ENCODE measurements at regions not wholly inside any gene's neighbourhood (a gene's known extent, or its start where the extent isn't known, plus 50 kb on each side); places are given as distances from the start of the nearest gene placed in this dataset.

DNA sequence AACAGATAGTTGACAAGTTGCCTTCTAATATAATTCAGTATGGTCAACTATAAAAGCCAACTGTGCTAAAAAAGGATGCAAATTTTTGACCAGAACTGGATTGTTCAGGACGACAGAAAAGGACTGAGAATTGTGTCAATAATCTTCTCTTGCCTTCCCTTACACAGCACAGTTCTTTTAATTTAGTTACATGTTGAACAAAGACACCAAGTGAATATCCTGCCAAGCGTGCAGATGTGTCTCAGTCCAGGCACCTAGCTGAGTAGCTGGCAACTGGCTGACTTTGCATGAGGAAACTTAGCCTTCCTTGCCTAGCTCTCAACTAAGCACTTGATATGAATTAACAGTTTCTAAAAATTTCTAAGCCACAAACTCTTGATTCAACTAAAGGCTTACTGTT lies 801.4 kb downstream of the BCL11A start:
- ChIA-PET CTCF (no interaction called here), POLR2A (no interaction called here)
- no peak for DNase-seq (ENCODE audit: low read depth in 1 of 2, low spot score in 1 of 2)

More for the DNA sequence above, 801.4 kb downstream of the BCL11A start:
- H3K4me3 ChIP-seq, result no peak overlapping the region
- FAIRE-seq (no peak), ATAC-seq (no peak)
- no peak overlapping the region for H3K27ac ChIP-seq
- no peaks in the 10 kb centered on the region for H3K9me3 ChIP-seq
- TF ChIP-seq CBX2 (IDR thresholded peaks at IDR 0.05; ENCODE audit: borderline replicate concordance, low read depth), result no peak
- TF ChIP-seq, protein P1, sequence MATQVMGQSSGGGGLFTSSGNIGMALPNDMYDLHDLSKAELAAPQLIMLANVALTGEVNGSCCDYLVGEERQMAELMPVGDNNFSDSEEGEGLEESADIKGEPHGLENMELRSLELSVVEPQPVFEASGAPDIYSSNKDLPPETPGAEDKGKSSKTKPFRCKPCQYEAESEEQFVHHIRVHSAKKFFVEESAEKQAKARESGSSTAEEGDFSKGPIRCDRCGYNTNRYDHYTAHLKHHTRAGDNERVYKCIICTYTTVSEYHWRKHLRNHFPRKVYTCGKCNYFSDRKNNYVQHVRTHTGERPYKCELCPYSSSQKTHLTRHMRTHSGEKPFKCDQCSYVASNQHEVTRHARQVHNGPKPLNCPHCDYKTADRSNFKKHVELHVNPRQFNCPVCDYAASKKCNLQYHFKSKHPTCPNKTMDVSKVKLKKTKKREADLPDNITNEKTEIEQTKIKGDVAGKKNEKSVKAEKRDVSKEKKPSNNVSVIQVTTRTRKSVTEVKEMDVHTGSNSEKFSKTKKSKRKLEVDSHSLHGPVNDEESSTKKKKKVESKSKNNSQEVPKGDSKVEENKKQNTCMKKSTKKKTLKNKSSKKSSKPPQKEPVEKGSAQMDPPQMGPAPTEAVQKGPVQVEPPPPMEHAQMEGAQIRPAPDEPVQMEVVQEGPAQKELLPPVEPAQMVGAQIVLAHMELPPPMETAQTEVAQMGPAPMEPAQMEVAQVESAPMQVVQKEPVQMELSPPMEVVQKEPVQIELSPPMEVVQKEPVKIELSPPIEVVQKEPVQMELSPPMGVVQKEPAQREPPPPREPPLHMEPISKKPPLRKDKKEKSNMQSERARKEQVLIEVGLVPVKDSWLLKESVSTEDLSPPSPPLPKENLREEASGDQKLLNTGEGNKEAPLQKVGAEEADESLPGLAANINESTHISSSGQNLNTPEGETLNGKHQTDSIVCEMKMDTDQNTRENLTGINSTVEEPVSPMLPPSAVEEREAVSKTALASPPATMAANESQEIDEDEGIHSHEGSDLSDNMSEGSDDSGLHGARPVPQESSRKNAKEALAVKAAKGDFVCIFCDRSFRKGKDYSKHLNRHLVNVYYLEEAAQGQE (IDR thresholded peaks at IDR 0.05), result no peak
- TF ChIP-seq CHD4 (IDR thresholded peaks at IDR 0.05; ENCODE audit: borderline replicate concordance), result no peak
- TF ChIP-seq HDAC2 (IDR thresholded peaks at IDR 0.05), result no peak
- no peak for TF ChIP-seq EHF (CRISPR knock-in tag; IDR thresholded peaks at IDR 0.05)
- TF ChIP-seq, protein P2, sequence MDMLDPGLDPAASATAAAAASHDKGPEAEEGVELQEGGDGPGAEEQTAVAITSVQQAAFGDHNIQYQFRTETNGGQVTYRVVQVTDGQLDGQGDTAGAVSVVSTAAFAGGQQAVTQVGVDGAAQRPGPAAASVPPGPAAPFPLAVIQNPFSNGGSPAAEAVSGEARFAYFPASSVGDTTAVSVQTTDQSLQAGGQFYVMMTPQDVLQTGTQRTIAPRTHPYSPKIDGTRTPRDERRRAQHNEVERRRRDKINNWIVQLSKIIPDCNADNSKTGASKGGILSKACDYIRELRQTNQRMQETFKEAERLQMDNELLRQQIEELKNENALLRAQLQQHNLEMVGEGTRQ (IDR thresholded peaks at IDR 0.05), result no peak
- no peak for TF ChIP-seq EP300 (IDR thresholded peaks at IDR 0.05)
- no peak for TF ChIP-seq MAX (IDR thresholded peaks at IDR 0.05)
- TF ChIP-seq ATOH8 (CRISPR knock-in tag; IDR thresholded peaks at IDR 0.05; ENCODE audit: low read depth), result no peak
- TF ChIP-seq BHLHE40 (IDR thresholded peaks at IDR 0.05; ENCODE audit: low read depth, low read length), result no peak
- TF ChIP-seq, protein P3, sequence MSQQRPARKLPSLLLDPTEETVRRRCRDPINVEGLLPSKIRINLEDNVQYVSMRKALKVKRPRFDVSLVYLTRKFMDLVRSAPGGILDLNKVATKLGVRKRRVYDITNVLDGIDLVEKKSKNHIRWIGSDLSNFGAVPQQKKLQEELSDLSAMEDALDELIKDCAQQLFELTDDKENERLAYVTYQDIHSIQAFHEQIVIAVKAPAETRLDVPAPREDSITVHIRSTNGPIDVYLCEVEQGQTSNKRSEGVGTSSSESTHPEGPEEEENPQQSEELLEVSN (IDR thresholded peaks at IDR 0.05; ENCODE audit: borderline replicate concordance, low read depth), result no peak
- no peak for TF ChIP-seq BCL3 (IDR thresholded peaks at IDR 0.05)
- no peak for TF ChIP-seq ZC3H11A (IDR thresholded peaks at IDR 0.05)
- TF ChIP-seq PHF8 (IDR thresholded peaks at IDR 0.05; ENCODE audit: borderline replicate concordance, low read depth), result no peak
- no peak for TF ChIP-seq TFCP2L1 (CRISPR knock-in tag; IDR thresholded peaks at IDR 0.05)
- TF ChIP-seq NFE2L2 (conservative IDR thresholded peaks at IDR 0.05; ENCODE audit: low read length), result no peak
- TF ChIP-seq HEYL (CRISPR knock-in tag; IDR thresholded peaks at IDR 0.05), result no peak
- TF ChIP-seq HMGXB4 (CRISPR knock-in tag; IDR thresholded peaks at IDR 0.05; ENCODE audit: borderline replicate concordance), result no peak
- TF ChIP-seq RCOR1 (IDR thresholded peaks at IDR 0.05; ENCODE audit: low read depth, low read length), result no peak
- no peak for TF ChIP-seq ZSCAN20 (CRISPR knock-in tag; IDR thresholded peaks at IDR 0.05)
- H3K4me1 ChIP-seq, result no peaks in the 10 kb centered on the region
- H3K4me2 ChIP-seq, result no peak overlapping the region
- 13% methylated on average over 2 of the region's 2 CpGs for WGBS (ENCODE audit: missing lambda C conversion rate)

Measured in A549 (cell line).